ENCODE measurements at regions not wholly inside any gene's neighbourhood (a gene's known extent, or its start where the extent isn't known, plus 50 kb on each side); places are given as distances from the start of the nearest gene placed in this dataset.

DNA sequence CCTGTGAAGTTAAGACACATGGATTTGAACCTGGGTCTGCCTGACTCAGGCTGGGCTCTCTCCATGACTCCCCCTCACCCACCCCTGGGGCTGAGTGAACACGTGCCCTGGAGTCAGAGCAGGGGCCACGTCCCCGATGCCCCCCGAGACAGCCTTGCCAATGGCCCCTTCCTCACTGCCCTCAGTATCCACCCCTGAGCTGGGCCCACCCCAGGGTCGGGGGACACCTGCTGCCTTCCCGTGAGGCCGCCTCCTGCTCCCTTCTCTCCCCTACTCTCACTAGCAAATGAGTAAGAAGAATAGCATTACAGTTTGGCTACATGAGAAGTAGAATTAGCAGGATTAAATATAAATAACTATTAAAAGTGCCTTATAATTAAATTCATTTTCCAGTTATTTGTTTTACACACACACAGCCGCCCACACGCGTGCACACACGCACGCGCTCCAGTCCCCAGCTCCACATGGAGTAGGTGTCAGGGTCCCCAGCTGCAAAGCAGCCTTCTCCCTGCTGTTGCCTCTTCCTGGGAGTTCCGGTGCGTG lies 117.4 kb upstream of the LINGO1 start:
- TF ChIP-seq, protein P1, sequence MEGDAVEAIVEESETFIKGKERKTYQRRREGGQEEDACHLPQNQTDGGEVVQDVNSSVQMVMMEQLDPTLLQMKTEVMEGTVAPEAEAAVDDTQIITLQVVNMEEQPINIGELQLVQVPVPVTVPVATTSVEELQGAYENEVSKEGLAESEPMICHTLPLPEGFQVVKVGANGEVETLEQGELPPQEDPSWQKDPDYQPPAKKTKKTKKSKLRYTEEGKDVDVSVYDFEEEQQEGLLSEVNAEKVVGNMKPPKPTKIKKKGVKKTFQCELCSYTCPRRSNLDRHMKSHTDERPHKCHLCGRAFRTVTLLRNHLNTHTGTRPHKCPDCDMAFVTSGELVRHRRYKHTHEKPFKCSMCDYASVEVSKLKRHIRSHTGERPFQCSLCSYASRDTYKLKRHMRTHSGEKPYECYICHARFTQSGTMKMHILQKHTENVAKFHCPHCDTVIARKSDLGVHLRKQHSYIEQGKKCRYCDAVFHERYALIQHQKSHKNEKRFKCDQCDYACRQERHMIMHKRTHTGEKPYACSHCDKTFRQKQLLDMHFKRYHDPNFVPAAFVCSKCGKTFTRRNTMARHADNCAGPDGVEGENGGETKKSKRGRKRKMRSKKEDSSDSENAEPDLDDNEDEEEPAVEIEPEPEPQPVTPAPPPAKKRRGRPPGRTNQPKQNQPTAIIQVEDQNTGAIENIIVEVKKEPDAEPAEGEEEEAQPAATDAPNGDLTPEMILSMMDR (conservative IDR thresholded peaks at IDR 0.05; ENCODE audit: low read length): no peak
- H3K4me3 ChIP-seq (ENCODE audit: low read length): no peak overlapping the region
- DNase-seq (ENCODE audit: low read depth): no peak

DNA sequence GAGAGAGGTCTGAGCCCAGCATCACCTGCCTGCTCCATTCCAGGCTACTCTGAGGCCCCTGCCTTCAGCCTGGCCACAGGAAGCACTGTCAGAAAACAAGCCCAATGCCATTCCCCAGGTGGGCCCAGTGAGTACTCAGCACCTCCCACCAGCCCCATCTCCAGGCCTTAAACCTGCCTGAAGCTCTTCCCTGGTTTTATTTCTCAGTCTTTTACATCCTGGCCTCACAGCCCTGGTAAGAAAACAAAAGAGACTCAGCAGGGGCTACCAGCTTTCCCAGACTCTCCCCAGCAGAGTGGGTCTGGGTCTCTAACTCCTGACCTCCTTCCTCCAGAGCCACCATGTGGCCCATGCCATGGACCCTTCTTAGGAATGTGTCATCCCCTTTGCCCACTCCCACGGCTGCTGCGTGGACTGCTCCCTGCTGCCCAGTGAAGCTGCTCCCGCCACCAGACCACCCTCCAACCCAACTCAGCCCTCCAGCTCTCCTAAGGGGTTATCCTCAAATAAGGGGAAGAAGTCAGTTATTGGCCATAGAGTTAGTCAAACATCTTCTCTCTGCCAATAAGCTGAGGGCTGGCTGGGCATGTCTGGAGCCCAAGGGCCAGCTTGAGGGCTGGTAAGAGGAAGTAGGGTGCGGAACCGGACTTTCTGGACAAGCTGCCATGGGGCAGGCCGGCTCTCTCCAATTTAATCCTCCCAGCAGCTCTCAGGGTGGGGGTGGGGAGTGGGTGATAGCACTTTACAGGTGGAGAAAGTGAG lies 116.7 kb upstream of the LINGO1 start:
- TF ChIP-seq, protein P1 (conservative IDR thresholded peaks at IDR 0.05; ENCODE audit: low read length): no peak
- H3K4me3 ChIP-seq (ENCODE audit: low read length): no peak overlapping the region
- no peak for DNase-seq (ENCODE audit: low read depth)

DNA sequence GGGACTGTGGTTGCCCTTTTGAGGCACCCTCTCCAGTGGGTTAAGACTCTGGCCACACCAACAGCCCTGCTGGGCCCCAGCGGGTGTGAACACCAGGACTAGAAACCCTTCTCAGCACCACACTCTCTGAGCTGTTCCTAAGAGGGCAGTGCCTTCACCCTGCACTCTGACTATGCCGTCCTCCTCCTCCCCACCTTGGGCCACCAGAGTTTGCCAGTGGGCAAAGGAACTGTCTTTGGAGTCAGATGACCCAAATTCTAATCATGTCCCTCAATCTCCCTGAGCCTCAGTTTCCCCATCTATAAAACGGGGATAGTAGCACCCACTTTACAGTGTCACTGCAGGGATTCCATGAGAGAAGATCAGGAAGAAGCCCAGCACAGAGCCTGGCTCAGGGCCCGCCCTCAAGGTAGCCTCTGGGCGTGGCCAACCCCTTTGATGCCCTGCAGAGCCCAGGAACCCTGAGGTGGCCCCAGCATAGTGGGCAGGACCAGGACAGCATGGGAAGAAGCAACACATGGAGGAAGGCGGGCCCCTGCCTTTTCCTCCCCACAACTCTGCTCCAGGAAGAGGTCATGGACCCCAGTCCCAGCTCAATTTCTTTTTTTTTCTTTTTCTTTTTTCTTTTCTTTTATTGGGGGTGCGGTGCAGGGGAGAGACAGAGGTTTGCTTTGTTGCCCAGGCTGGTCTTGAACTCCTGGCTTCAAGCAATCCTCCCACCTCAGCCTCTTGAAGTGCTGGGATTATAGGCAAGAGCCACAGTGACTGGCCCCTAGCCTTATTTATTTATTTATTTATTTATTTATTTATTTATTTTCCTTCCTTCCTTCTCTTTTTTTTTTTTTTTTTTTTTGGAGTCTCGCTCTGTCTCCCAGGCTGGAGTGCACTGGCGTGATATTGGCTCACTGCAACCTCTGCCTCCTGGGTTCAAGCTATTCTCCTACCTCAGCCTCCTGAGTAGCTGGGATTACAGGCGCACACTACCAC lies 115.7 kb upstream of the LINGO1 start:
- TF ChIP-seq, protein P1 (conservative IDR thresholded peaks at IDR 0.05; ENCODE audit: low read length): no peak
- no peak for DNase-seq (ENCODE audit: low read depth)
- H3K4me3 ChIP-seq (ENCODE audit: low read length): no peak overlapping the region

DNA sequence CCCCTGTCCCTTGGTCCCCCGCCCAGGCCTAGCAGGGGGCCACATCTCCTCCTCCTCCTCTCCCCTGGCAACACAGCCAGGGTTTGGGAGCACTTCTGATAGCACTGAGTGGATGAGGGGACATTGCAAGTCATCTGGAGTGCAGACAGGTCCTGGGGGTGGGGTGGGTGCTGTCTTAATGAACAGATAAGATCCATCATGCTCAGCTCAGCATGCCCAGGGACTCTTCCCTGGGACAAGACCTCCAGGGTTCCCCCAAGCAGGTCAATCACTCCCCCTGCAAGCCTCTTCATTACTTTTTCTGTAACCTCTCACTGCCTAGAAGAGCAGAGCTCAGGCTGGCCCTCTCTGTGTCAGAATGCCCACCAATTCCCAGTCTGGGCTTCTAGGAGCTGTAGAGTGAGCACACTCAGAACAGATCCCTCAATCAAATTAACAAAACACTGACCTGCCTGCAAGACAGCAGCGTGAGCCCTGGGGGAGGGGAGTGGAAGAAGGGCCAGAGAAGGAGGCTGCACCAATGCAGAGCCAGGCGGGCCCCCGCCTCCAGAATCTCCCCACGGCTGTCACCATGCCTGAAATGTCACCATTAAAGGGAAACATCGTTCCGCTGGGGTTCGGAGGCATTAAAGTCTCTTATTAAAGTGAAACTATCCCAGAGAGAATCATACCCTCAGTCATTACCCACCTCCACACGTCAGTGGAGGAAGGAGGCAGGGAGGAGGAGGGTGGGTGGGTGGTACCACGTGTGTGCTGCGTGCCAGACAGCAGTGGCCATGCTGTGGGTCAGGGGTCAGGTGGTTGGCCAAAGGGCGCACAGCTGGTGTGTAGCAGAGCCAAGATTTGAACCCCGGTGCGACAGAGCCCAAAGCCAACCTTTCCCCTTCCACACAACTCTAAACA lies 114.7 kb upstream of the LINGO1 start:
- H3K4me3 ChIP-seq (ENCODE audit: low read length): no peak overlapping the region
- DNase-seq (ENCODE audit: low read depth): no peak

DNA sequence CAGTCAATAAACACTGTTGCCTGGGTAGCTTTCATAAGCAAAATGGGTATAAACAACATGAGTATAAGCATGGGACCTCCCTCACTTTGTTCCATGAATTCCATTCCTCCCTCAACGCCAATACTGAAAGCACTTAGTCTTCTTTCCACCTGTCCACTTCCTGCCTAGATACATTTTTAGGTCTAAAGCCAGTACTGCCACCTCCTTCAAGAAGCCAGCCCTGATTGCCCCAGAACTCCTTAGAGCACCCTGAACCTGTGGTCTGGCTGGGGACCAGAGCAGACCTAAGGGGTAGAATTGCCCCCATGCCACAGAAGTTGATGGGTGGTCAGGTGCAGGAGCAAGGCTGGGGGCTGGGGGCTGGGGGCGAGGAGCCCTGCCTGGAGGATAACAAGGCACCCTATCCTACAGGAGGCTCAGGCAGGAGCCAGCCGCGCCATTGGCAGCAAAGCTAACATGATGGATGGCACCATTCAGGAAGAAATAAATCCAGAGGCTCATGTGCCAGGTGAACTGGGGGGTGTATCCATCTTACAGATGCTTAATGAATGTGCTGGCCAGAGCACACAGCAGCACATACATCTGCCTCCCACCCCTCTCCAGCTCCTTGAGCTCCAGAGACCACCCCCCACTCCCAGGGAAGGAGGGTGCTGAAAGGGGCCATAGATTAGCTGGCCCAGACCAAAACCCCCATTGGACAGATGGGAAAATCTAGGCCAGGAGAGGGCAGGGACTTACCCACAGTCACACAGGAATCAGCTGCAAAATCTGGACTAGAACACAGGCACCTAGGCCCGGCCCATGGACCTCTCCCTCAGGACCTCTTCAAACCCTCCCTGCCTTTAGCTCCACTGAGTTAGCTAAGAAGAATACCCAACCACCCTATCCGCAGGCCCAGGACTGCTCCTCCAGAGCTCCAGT lies 113.8 kb upstream of the LINGO1 start:
- TF ChIP-seq, protein P1 (conservative IDR thresholded peaks at IDR 0.05; ENCODE audit: low read length): no peak
- DNase-seq (ENCODE audit: low read depth): no peak
- H3K4me3 ChIP-seq (ENCODE audit: low read length): no peak overlapping the region

More for the DNA sequence above, 114.7 kb upstream of the LINGO1 start:
- TF ChIP-seq, protein P1 (conservative IDR thresholded peaks at IDR 0.05; ENCODE audit: low read length): no peak
